ENCODE measurements at regions not wholly inside any gene's neighbourhood (a gene's known extent, or its start where the extent isn't known, plus 50 kb on each side); places are given as distances from the start of the nearest gene placed in this dataset.

- TF ChIP-seq ZNF318 (CRISPR knock-in tag; IDR thresholded peaks at IDR 0.05) (no peak), ZNF772 (CRISPR knock-in tag; IDR thresholded peaks at IDR 0.05) (no peak), KDM5A (IDR thresholded peaks at IDR 0.05; ENCODE audit: borderline replicate concordance, low read length) (no peak), ATF2 (CRISPR knock-in tag; IDR thresholded peaks at IDR 0.05) (no peak), BRF2 (CRISPR knock-in tag; IDR thresholded peaks at IDR 0.05) (no peak), ZNF703 (CRISPR knock-in tag; IDR thresholded peaks at IDR 0.05; ENCODE audit: borderline replicate concordance) (no peak), SKIL (CRISPR knock-in tag; IDR thresholded peaks at IDR 0.05; ENCODE audit: borderline replicate concordance) (no peak), RXRB (CRISPR knock-in tag; IDR thresholded peaks at IDR 0.05; ENCODE audit: borderline replicate concordance) (no peak), PRDM10 (CRISPR knock-in tag; IDR thresholded peaks at IDR 0.05; ENCODE audit: low read depth) (no peak)
Measured at GRCh38 chr1:198400063-198400462, 140.4 kb downstream of the ATP6V1G3 start (continued).

All from HepG2 (cell line).